Hematopoietic multipotent progenitor cell treated with erythropoietin and hydrocortisone succinate and interleukin-3 and kit ligand, for 6 days (in vitro differentiated cells): ENCODE measurements at regions not wholly inside any gene's neighbourhood (a gene's known extent, or its start where the extent isn't known, plus 50 kb on each side); places are given as distances from the start of the nearest gene placed in this dataset.
"Not testable (repeated sequence)": the region's sequence is repeated elsewhere in the genome, so short reads cannot be mapped to it uniquely, and the experiment has no call there.

Experiments used
- DNase-seq: peaks from one replicate; pipeline ENCODE4 v3.0.0-alpha.2; 2015

GRCh38 chr4:28241021-28241420, 1380.4 kb downstream of the STIM2 start:
- no peak for DNase-seq

DNA sequence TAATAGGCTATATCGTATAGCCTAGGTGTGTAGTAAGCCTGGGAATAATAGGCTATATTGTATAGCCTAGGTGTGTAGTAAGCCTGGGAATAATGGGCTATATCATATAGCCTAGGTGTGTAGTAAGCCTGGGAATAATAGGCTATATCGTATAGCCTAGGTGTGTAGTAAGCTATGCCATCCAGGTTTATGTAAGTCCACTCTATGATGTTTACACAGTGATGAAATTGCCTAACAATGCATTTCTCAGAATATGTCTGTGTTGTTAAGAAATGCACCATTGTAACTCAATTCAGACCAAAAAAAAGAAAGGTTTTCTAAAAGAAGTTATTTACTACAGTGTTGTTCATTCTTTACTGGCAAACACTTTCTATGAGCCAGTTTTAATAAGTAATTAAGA, 1387.2 kb downstream of the STIM2 start:
- no peak for DNase-seq

- no peak for DNase-seq
Observed at GRCh38 chr4:28248269-28248668, 1387.6 kb downstream of the STIM2 start.

- no peak for DNase-seq
Observed at GRCh38 chr4:28250646-28251045, 1390.0 kb downstream of the STIM2 start.

DNA sequence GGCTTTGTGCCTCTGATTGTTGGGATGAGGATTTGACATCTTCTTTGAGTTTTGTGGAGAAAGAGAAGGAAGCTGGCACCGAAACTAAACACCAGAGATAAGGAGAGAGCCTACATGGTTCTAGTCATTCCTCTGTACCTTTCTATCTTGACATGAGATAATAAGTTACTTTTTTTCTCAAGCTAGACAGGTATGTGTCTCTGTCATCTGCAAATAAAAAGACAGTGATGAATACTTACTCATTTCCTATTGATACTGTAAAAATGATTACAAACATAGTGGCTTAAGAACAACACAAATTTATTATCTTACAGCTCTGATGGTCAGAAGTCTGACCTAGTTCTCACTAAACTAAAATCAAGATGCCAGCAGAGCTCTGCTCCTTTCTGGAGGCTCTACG, 1391.2 kb downstream of the STIM2 start:
- no peak for DNase-seq

DNA sequence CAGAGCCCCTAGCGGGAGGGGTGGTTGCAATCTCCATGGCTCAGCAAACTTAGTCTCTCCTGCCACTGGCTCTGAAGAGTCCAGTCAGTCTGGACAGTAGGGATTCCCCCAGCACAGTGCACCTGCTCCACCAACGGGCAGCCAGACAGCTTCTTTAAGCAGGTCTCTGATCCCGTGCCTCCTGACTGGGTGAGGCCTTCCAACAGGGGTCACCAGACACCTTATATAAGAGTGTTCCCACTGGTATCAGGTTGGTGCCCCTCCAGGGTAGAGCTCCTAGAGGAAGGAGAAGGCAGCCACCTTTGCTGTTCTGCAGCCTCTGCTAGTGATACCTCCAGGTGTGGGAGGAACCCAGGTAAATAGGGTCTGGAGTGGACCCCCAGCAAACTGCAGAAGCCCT, 1393.4 kb downstream of the STIM2 start:
- no peak for DNase-seq

- no peak for DNase-seq
Observed at GRCh38 chr4:28256295-28256694, 1395.7 kb downstream of the STIM2 start.

DNA sequence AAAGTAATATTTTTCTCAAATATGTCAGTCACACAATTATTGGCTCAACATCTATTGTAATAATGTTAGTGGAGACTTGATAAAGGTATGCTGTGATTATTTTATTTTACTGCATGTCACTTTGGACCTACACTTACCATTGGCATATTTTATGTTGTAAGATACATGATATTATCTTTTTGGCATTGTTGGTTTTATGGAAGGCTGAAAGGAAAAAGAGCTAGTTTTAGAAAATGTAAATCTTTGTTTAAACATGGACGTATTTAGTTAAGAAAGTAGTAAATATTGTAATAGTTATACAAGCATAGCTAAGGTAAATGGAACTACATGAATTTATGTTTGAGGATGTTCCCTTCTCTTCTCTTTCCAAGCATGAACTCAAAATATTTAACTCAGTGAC, 1399.3 kb downstream of the STIM2 start:
- no peak for DNase-seq

DNA sequence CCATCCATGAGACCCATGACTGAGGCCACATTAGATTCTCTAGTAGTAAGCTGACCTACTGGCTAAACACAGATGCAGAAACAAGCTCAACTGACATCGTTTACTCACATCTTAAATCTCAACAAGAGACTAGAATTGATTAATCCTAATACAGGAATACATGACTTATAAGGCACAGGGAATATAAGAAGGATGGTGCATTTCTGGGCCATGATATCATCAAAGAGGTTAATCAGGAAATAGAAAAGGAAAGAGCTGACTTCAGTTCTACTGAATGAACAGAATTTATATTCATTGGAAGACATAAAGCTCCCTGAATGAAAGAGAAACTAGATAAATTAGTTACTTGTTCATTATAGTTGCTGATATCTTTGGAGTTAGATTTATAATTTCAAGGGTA, 1406.5 kb downstream of the STIM2 start:
- DNase-seq, result no peak

- no peak for DNase-seq
Observed at GRCh38 chr4:28269426-28269825, 1408.8 kb downstream of the STIM2 start.

- no peak for DNase-seq
Observed at GRCh38 chr4:28277931-28278330, 1417.3 kb downstream of the STIM2 start.

GRCh38 chr4:28278676-28279075, 1418.0 kb downstream of the STIM2 start:
- DNase-seq, result no peak

DNA sequence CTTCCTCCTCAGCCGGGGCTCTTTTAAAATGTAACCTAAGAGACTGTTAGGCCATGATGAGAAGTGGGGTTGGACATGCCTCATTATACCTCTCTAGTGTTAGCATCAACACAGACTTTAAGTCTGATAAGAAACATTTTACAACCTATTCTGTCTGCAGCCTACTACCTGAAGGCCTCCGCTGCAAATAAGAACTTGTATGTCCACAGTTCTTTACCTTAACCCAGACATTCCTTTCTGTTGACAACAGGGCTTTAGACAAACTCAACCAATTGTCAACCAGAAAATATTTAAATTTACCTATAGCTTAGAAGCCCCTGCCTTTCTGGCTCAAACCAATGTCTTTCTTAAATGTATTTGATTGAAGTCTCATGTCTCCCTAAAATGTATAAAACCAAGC, 1418.6 kb downstream of the STIM2 start:
- DNase-seq, result no peak

DNA sequence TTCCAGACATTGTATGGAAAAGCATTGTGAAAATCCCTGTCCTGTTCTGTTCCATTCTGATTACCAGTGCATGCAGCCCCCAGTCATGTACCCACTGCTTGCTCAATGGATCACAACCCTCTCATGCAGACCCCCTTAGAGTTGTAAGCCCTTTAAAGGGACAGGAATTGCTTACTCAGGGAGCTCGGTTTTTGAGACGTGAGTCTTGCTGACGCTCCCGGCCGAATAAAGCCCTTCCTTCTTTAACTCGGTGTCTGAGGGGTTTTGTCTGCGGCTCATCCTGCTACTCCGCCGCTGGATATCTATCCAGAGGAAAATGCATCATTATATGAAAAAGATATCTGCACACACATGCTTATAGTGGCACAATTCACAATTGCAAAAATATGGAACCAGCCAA, 1425.6 kb downstream of the STIM2 start:
- not testable (repeated sequence) for DNase-seq

- DNase-seq, result no peak
Observed at GRCh38 chr4:28287831-28288233, 1427.2 kb downstream of the STIM2 start.

- DNase-seq, result no peak
Observed at GRCh38 chr4:28296239-28296638, 1435.6 kb downstream of the STIM2 start.

- DNase-seq, result no peak
Observed at GRCh38 chr4:28310926-28311325, 1450.3 kb downstream of the STIM2 start.

- not testable (repeated sequence) for DNase-seq
Observed at GRCh38 chr4:28312497-28312896, 1451.9 kb downstream of the STIM2 start.

GRCh38 chr4:28313729-28314713, 1453.4 kb downstream of the STIM2 start:
- DNase-seq, result no peak

DNA sequence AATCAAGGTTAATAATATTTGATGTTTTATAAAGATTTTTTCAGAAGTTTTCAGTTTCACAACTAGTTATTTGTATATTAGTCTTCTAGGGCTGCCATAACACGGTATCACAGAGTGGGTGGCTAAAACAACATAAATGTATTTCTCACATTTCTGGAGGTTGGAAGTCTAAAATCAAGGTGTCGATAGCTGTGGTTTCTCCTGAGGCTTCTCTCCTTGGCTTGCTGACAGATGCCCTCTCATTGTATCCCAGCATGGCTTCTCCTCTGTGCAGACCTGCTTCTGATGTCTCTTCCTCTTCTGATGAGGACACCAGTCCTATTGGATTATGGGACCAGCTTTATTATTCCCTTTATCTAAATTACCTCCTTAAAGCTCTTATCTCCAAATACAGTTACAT, 1456.6 kb downstream of the STIM2 start:
- no peak for DNase-seq

DNA sequence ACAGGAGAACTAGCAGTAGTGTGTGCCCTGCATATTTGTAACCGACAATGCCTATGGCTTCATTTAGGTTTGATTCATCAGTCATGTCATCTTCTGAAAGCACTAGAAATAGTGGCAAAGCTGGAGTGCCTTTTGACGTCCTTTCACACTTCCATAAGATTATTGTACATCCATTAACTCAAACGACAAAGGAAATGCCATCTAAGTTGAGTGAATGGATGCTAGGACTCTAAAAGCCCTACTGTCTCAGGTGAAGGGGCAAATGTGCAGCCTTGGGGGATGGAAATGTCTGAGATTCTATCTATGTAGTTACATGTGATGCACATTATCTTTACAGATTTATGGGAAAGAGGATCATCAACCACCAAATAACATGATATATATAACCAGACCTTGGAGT, 1473.6 kb downstream of the STIM2 start:
- no peak for DNase-seq

DNA sequence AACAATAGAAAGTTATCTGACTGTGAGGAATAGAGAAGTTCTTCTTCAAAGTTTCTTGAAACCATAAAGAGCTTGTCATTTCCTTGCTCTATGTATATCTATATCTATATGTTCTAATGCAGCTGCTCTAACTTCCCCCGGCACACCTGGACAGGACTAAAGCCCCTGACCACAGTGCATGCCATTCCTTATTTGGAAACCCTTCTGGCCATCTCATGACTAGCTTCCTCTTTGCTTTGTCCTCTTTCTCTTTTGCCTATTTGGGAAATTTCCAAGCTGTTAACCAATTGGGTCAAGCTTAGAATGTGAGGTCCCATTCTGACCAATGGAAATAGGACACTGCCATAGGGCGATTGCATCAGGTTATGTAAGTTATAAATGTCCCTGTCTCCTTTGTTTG, 1481.1 kb downstream of the STIM2 start:
- no peak for DNase-seq

GRCh38 chr4:28350485-28350884, 1489.8 kb downstream of the STIM2 start:
- no peak for DNase-seq

DNA sequence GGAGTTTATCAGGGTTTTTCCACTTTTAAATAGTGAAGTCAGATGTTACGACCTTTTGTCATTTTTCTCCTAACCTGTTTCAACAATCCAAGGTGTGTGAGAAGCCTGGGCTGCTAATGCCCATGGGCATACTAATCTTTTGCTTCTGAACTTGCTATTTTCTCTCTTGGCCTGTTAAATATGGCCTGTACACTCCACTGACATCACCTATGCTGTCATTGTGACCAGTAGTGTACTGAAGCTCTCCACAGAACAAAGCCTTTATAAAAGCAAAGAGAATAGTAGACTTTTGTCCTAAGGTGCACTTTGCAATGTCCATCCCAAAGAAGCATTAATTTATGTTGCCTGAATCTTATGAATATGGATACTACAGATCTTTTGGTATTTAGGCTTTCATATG, 1490.5 kb downstream of the STIM2 start:
- DNase-seq, result no peak

DNA sequence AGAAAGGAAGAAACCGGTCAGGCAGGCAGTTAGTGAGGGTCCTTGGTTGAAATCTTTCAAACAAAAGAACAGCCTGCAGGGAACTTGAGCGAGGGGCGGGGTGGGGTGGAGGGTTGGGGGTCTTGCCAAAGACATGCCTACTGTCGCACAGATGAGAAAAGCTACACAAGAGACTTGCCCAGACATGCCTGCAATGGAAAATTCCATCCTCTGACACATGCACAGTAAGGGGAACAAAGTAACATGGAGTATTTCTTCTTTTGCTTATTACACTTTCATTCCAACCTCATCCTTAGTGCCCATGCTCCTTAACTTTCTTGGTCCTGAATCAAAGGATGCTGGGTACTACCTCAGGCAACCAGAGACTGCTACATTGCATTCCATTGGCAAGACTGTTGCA, 1491.2 kb downstream of the STIM2 start:
- no peak for DNase-seq
